Smooth muscle cell of the brain vasculature (primary cell): ENCODE measurements at regions not wholly inside any gene's neighbourhood (a gene's known extent, or its start where the extent isn't known, plus 50 kb on each side); places are given as distances from the start of the nearest gene placed in this dataset.

ENCODE experiments used
- DNase-seq: peaks from one replicate; pipeline ENCODE4 v3.0.0-alpha.2; 2012; ENCODE audit warnings: low read depth, low spot score

GRCh38 chr14:85295318-85295717, 234.6 kb upstream of the FLRT2 start:
- DNase-seq, result no peak

GRCh38 chr14:85296456-85297210, 233.3 kb upstream of the FLRT2 start:
- DNase-seq, result no peak

GRCh38 chr14:85300107-85300506, 229.8 kb upstream of the FLRT2 start:
- DNase-seq, result no peak

- no peak for DNase-seq
Measured at GRCh38 chr14:85301506-85301905, 228.4 kb upstream of the FLRT2 start.

GRCh38 chr14:85306024-85306423, 223.9 kb upstream of the FLRT2 start:
- no peak for DNase-seq

GRCh38 chr14:85308531-85309300, 221.2 kb upstream of the FLRT2 start:
- no peak for DNase-seq

GRCh38 chr14:85310491-85311272, 219.3 kb upstream of the FLRT2 start:
- no peak for DNase-seq

GRCh38 chr14:85313560-85314207, 216.3 kb upstream of the FLRT2 start:
- DNase-seq, result no peak

- DNase-seq, result no peak
Measured at GRCh38 chr14:85315290-85315689, 214.7 kb upstream of the FLRT2 start.

- no peak for DNase-seq
Measured at GRCh38 chr14:85315733-85316290, 214.1 kb upstream of the FLRT2 start.

GRCh38 chr14:85316701-85317410, 213.1 kb upstream of the FLRT2 start:
- no peak for DNase-seq

GRCh38 chr14:85317491-85318021, 212.4 kb upstream of the FLRT2 start:
- DNase-seq, result no peak

- DNase-seq, result no peak
Measured at GRCh38 chr14:85319101-85319500, 210.8 kb upstream of the FLRT2 start.

GRCh38 chr14:85319998-85320630, 209.8 kb upstream of the FLRT2 start:
- DNase-seq, result no peak

- DNase-seq, result no peak
Measured at GRCh38 chr14:85325134-85326017, 204.6 kb upstream of the FLRT2 start.

- no peak for DNase-seq
Measured at GRCh38 chr14:85332401-85332800, 197.5 kb upstream of the FLRT2 start.

GRCh38 chr14:85333313-85333712, 196.6 kb upstream of the FLRT2 start:
- no peak for DNase-seq

- DNase-seq, result no peak
Measured at GRCh38 chr14:85333841-85334240, 196.1 kb upstream of the FLRT2 start.

- no peak for DNase-seq
Measured at GRCh38 chr14:85334316-85334715, 195.6 kb upstream of the FLRT2 start.
